DMS153 treated with DMSO at 0.1 percent for 48 hours (cell line): ENCODE measurements at regions not wholly inside any gene's neighbourhood (a gene's known extent, or its start where the extent isn't known, plus 50 kb on each side); places are given as distances from the start of the nearest gene placed in this dataset.
"Not testable (repeated sequence)": the region's sequence is repeated elsewhere in the genome, so short reads cannot be mapped to it uniquely, and the experiment has no call there.

ENCODE experiments used
- DNase-seq: peaks from one replicate; lab custom pipeline; 2025; ENCODE audit not compliant: unreplicated experiment; lab: John Stamatoyannopoulos, UW

GRCh38 chr16:49939495-49939894 lies 83.6 kb upstream of the ZNF423 start:
- no peak for DNase-seq

GRCh38 chr16:49940464-49941224 lies 84.4 kb upstream of the CNEP1R1 start:
- DNase-seq = no peak

GRCh38 chr16:49944221-49944620 lies 80.8 kb upstream of the CNEP1R1 start:
- no peak for DNase-seq

- DNase-seq = peak; percentile 13
Observed at GRCh38 chr16:49947907-49948678, 76.9 kb upstream of the CNEP1R1 start.

- DNase-seq = no peak
Observed at GRCh38 chr16:49951574-49952195, 73.3 kb upstream of the CNEP1R1 start.

- DNase-seq = no peak
Observed at GRCh38 chr16:49952386-49952785, 72.6 kb upstream of the CNEP1R1 start.

- no peak for DNase-seq
Observed at GRCh38 chr16:49953090-49953489, 71.9 kb upstream of the CNEP1R1 start.

- no peak for DNase-seq
Observed at GRCh38 chr16:49955858-49956257, 69.2 kb upstream of the CNEP1R1 start.

- DNase-seq = no peak
Observed at GRCh38 chr16:49956915-49957314, 68.1 kb upstream of the CNEP1R1 start.

- DNase-seq = no peak
Observed at GRCh38 chr16:49958448-49958847, 66.6 kb upstream of the CNEP1R1 start.

GRCh38 chr16:49959552-49960277 lies 65.3 kb upstream of the CNEP1R1 start:
- DNase-seq = no peak

GRCh38 chr16:49961089-49961488 lies 63.9 kb upstream of the CNEP1R1 start:
- DNase-seq = no peak

GRCh38 chr16:49962566-49962965 lies 62.5 kb upstream of the CNEP1R1 start:
- not testable (repeated sequence) for DNase-seq

- DNase-seq = no peak
Observed at GRCh38 chr16:49964316-49964715, 60.7 kb upstream of the CNEP1R1 start.

GRCh38 chr16:49964973-49965372 lies 60.1 kb upstream of the CNEP1R1 start:
- no peak for DNase-seq

- DNase-seq = no peak
Observed at GRCh38 chr16:49967012-49967559, 57.9 kb upstream of the CNEP1R1 start.

- no peak for DNase-seq
Observed at GRCh38 chr16:49969091-49970030, 55.7 kb upstream of the CNEP1R1 start.

- no peak for DNase-seq
Observed at GRCh38 chr16:49970797-49971431, 54.1 kb upstream of the CNEP1R1 start.

- peak; percentile 3 for DNase-seq
Observed at GRCh38 chr16:49972280-49972679, 52.7 kb upstream of the CNEP1R1 start.
